OCI-LY7 (cell line): ENCODE measurements at regions not wholly inside any gene's neighbourhood (a gene's known extent, or its start where the extent isn't known, plus 50 kb on each side); places are given as distances from the start of the nearest gene placed in this dataset.

ENCODE experiments used
- BruUV-seq: library from RNA; stranded (reverse); fragments of 400-500 nt; replicated peaks from 2 replicates; lab custom pipeline; 2021; lab: Mats Ljungman, UMichigan
- CTCF ChIA-PET: fragments of 300-600 bp; sonication (Branson Sonifier 250); formaldehyde crosslinking; loops from one replicate; lab custom pipeline; 2022; ENCODE audit warnings: antibody characterized with exemption; ENCODE audit not compliant: unreplicated experiment; lab: Charles Lee
- POLR2A ChIA-PET: fragments of 300-600 bp; sonication (Branson Sonifier 250); formaldehyde crosslinking; loops from one replicate; lab custom pipeline; 2022; ENCODE audit warnings: antibody characterized with exemption; lab: Charles Lee
- DNase-seq: peaks from one replicate; pipeline ENCODE4 v3.0.0-alpha.2; 2015; ENCODE audit warnings: low spot score
- H2AFZ ChIP-seq: fragments of 200-600 bp; sonication (generic), shearing (Covaris generic); 2 replicates; pipeline ENCODE4 v1.6.1; 2014; ENCODE audit warnings: mild to moderate bottlenecking, antibody characterized with exemption, low read length, moderate library complexity
- H3K27ac ChIP-seq: fragments of 200-600 bp; sonication (generic); 2 replicates; pipeline ENCODE4 v1.5.1; 2014; ENCODE audit warnings: mixed run types, low read depth, mild to moderate bottlenecking, moderate library complexity, low read length, inconsistent platforms; ENCODE audit not compliant: poor library complexity, severe bottlenecking
- H3K36me3 ChIP-seq: fragments of 200-600 bp; sonication (generic); 2 replicates; pipeline ENCODE4 v1.6.1; 2014; ENCODE audit warnings: mild to moderate bottlenecking, antibody characterized with exemption, low read length, moderate library complexity, mixed read lengths; ENCODE audit not compliant: insufficient read depth
- H3K4me1 ChIP-seq: fragments of 200-600 bp; sonication (generic); 2 replicates; pipeline ENCODE4 v1.5.1; 2014; ENCODE audit warnings: mild to moderate bottlenecking, low read length; ENCODE audit not compliant: insufficient read depth, poor library complexity, severe bottlenecking
- H3K4me2 ChIP-seq: fragments of 200-600 bp; sonication (generic); 2 replicates; pipeline ENCODE4 v1.6.1; 2014; ENCODE audit warnings: mild to moderate bottlenecking, low read length
- H3K4me3 ChIP-seq: fragments of 200-600 bp; sonication (generic); 2 replicates; pipeline ENCODE4 v1.5.1; 2014; ENCODE audit warnings: mild to moderate bottlenecking, low read depth, low read length; ENCODE audit not compliant: poor library complexity, severe bottlenecking
- H3K79me2 ChIP-seq: fragments of 200-600 bp; sonication (generic); 2 replicates; pipeline ENCODE4 v1.6.1; 2016; ENCODE audit warnings: low read depth, mild to moderate bottlenecking, low read length, moderate library complexity, mixed read lengths; ENCODE audit not compliant: insufficient read depth
- H3K9me2 ChIP-seq: fragments of 200-600 bp; sonication (generic); 2 replicates; pipeline ENCODE4 v1.6.1; 2016; ENCODE audit warnings: mild to moderate bottlenecking, low read length, mixed read lengths; ENCODE audit not compliant: insufficient read depth
- H3K9me3 ChIP-seq: fragments of 200-600 bp; sonication (generic); 2 replicates; pipeline ENCODE4 v1.6.1; 2014; ENCODE audit warnings: mild to moderate bottlenecking, mixed run types, low read length, mixed read lengths
- H4K20me1 ChIP-seq: fragments of 200-600 bp; sonication (generic); 2 replicates; pipeline ENCODE4 v1.6.1; 2014; ENCODE audit warnings: mild to moderate bottlenecking, antibody characterized with exemption, low read length, moderate library complexity, mixed read lengths; ENCODE audit not compliant: insufficient read depth
- CTCF ChIP-seq: fragments of 200-600 bp; sonication (generic); conservative IDR thresholded peaks from 2 replicates; pipeline ENCODE4 v1.5.1; 2014; ENCODE audit warnings: mild to moderate bottlenecking, antibody characterized with exemption, low read length, moderate library complexity, mixed read lengths
- EZH2phosphoT487 ChIP-seq: fragments of 200-600 bp; sonication (generic); IDR thresholded peaks from 2 replicates; pipeline ENCODE4 v1.6.1; 2018; ENCODE audit warnings: low read depth, borderline replicate concordance, mild to moderate bottlenecking, mixed run types, antibody characterized with exemption, low read length, moderate library complexity, mixed read lengths
- intact Hi-C: fragments of 100-400 bp; cut with micrococcal nuclease; formaldehyde crosslinking; loops from one replicate; pipeline ENCODE4 v1.10.0; 2022; ENCODE audit not compliant: unreplicated experiment

GRCh38 chr13:44876782-44877324, 112.4 kb downstream of the NUFIP1 start:
- no peaks in the 10 kb centered on the region for H3K36me3 ChIP-seq
- CTCF ChIA-PET = no interaction called here
- H3K79me2 ChIP-seq = no peaks in the 10 kb centered on the region
- BruUV-seq = no TSS peak
- intact Hi-C loops = no loop called here
- H3K4me3 ChIP-seq = no peak overlapping the region
- H3K9me2 ChIP-seq = no peaks in the 10 kb centered on the region
- POLR2A ChIA-PET = interaction anchor here (1.2 kb wide), 1 partner anchor 23 kb away, joined by 3 read pairs; no protein-coding TSS in a partner anchor
- H3K4me1 ChIP-seq = no peaks in the 10 kb centered on the region
- no peaks in the 10 kb centered on the region for H4K20me1 ChIP-seq
- H3K27ac ChIP-seq = no peak overlapping the region
- no peak overlapping the region for H3K4me2 ChIP-seq
- no peak overlapping the region for H2AFZ ChIP-seq
- H3K9me3 ChIP-seq = no peaks in the 10 kb centered on the region
- no peak for DNase-seq
- TF ChIP-seq CTCF (peak; percentile 51), EZH2phosphoT487 (no peak)

GRCh38 chr13:44874886-44875630, 114.2 kb downstream of the NUFIP1 start:
- TF ChIP-seq CTCF (no peak), EZH2phosphoT487 (no peak)
- no peak for DNase-seq
- H3K9me2 ChIP-seq = no peaks in the 10 kb centered on the region
- H3K36me3 ChIP-seq = no peaks in the 10 kb centered on the region
- intact Hi-C loops = no loop called here
- ChIA-PET POLR2A (no interaction called here), CTCF (no interaction called here)
- H3K4me3 ChIP-seq = no peak overlapping the region
- BruUV-seq = no TSS peak
- no peaks in the 10 kb centered on the region for H3K9me3 ChIP-seq
- H3K4me1 ChIP-seq = no peaks in the 10 kb centered on the region
- no peaks in the 10 kb centered on the region for H3K79me2 ChIP-seq
- H2AFZ ChIP-seq = no peak overlapping the region
- no peak overlapping the region for H3K4me2 ChIP-seq
- H4K20me1 ChIP-seq = no peaks in the 10 kb centered on the region
- no peak overlapping the region for H3K27ac ChIP-seq

- Histone ChIP-seq H3K4me3 (no peak overlapping the region), H3K9me2 (no peaks in the 10 kb centered on the region), H3K36me3 (no peaks in the 10 kb centered on the region), H3K79me2 (no peaks in the 10 kb centered on the region), H2AFZ (no peak overlapping the region), H3K4me1 (no peaks in the 10 kb centered on the region), H3K27ac (no peak overlapping the region), H3K4me2 (no peak overlapping the region), H4K20me1 (no peaks in the 10 kb centered on the region), H3K9me3 (no peaks in the 10 kb centered on the region)
- CTCF ChIA-PET = no interaction called here
- TF ChIP-seq CTCF (no peak), EZH2phosphoT487 (no peak)
- POLR2A ChIA-PET = no interaction called here
- BruUV-seq = no TSS peak
- intact Hi-C loops = no loop called here
- DNase-seq = no peak
These were observed 115.1 kb downstream of the NUFIP1 start for GRCh38 chr13:44874176-44874575.
